ENCODE measurements at regions not wholly inside any gene's neighbourhood (a gene's known extent, or its start where the extent isn't known, plus 50 kb on each side); places are given as distances from the start of the nearest gene placed in this dataset.

- no peaks in the 10 kb centered on the region for H3K36me3 ChIP-seq (ENCODE audit: control insufficient read depth, insufficient read depth, low read length)
- no peaks in the 10 kb centered on the region for H3K4me1 ChIP-seq (ENCODE audit: control insufficient read depth, insufficient read depth, low read length)
- WGBS (ENCODE audit: insufficient coverage) = 92% methylated on average over 1 of the region's 3 CpGs
- no peak overlapping the region for H3K4me3 ChIP-seq (ENCODE audit: low read depth, low read length)
- DNase-seq (ENCODE audit: low read depth in 4 of 6, low spot score in 6 of 6) = no peak
- H3K27ac ChIP-seq (ENCODE audit: low read depth, low read length) = no peak overlapping the region
- no peaks in the 10 kb centered on the region for H3K27me3 ChIP-seq (ENCODE audit: control insufficient read depth, insufficient read depth, low read length)
- H3K9me3 ChIP-seq (ENCODE audit: control insufficient read depth, insufficient read depth, low read length) = no peaks in the 10 kb centered on the region
Observed at GRCh38 chr5:8924054-8924793, 621.7 kb downstream of the SEMA5A start.

DNA sequence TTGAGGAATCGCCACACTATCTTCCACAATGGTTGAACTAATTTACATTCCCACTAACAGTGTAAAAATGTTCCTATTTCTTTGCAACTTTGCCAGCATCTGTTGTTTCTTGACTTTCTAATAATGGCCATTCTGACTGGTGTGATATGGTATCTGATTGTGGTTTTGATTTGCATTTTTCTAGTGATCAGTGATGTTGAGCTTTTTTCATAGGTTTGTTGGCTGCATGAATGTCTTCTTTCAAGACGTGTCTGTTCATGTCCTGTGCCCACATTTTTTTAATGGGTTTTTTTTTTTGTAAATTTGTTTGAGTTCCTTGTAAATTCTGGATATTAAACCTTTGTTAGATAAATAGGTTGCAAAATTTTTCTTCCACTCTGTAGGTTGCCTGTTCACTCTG, 615.9 kb downstream of the SEMA5A start:
- no peaks in the 10 kb centered on the region for H3K27me3 ChIP-seq (ENCODE audit: control insufficient read depth, insufficient read depth, low read length)
- no peaks in the 10 kb centered on the region for H3K9me3 ChIP-seq (ENCODE audit: control insufficient read depth, insufficient read depth, low read length)
- no peak overlapping the region for H3K27ac ChIP-seq (ENCODE audit: low read depth, low read length)
- WGBS (ENCODE audit: insufficient coverage) = 80% methylated on average over 1 of the region's 2 CpGs
- H3K4me3 ChIP-seq (ENCODE audit: low read depth, low read length) = no peak overlapping the region
- no peaks in the 10 kb centered on the region for H3K4me1 ChIP-seq (ENCODE audit: control insufficient read depth, insufficient read depth, low read length)
- no peak for DNase-seq (ENCODE audit: low read depth in 4 of 6, low spot score in 6 of 6)
- no peaks in the 10 kb centered on the region for H3K36me3 ChIP-seq (ENCODE audit: control insufficient read depth, insufficient read depth, low read length)

- WGBS (ENCODE audit: insufficient coverage) = 70% methylated on average over 1 of the region's 1 CpG
- Histone ChIP-seq H3K27me3 (ENCODE audit: control insufficient read depth, insufficient read depth, low read length) (no peaks in the 10 kb centered on the region), H3K4me1 (ENCODE audit: control insufficient read depth, insufficient read depth, low read length) (no peaks in the 10 kb centered on the region), H3K36me3 (ENCODE audit: control insufficient read depth, insufficient read depth, low read length) (no peaks in the 10 kb centered on the region), H3K27ac (ENCODE audit: low read depth, low read length) (no peak overlapping the region), H3K9me3 (ENCODE audit: control insufficient read depth, insufficient read depth, low read length) (peaks cover 4% of the 10 kb centered on the region), H3K4me3 (ENCODE audit: low read depth, low read length) (no peak overlapping the region)
- no peak for DNase-seq (ENCODE audit: low read depth in 4 of 6, low spot score in 6 of 6)
Observed at GRCh38 chr5:8934455-8934854, 611.4 kb downstream of the SEMA5A start.

DNA sequence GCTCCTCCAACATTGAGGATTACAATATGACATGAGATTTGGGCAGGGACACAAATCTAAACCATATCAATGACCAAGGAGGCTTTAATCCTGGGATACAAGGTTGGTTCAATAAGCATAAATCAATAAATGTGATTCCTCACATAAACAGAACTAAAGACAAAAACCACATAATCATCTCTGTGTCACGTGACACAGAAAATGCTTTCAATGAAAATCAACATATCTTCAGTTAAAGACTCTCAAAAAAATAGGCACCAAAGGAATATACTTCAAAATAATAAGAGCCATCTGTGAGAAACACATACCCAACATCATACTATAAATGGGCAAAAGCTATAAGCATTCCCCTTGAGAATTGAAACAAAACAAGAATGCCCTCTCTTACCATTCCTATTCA, 604.9 kb downstream of the SEMA5A start:
- WGBS (ENCODE audit: insufficient coverage) = 83% methylated on average over 1 of the region's 1 CpG
- no peaks in the 10 kb centered on the region for H3K4me1 ChIP-seq (ENCODE audit: control insufficient read depth, insufficient read depth, low read length)
- H3K27ac ChIP-seq (ENCODE audit: low read depth, low read length) = no peak overlapping the region
- H3K4me3 ChIP-seq (ENCODE audit: low read depth, low read length) = no peak overlapping the region
- no peaks in the 10 kb centered on the region for H3K36me3 ChIP-seq (ENCODE audit: control insufficient read depth, insufficient read depth, low read length)
- no peaks in the 10 kb centered on the region for H3K27me3 ChIP-seq (ENCODE audit: control insufficient read depth, insufficient read depth, low read length)
- H3K9me3 ChIP-seq (ENCODE audit: control insufficient read depth, insufficient read depth, low read length) = peaks cover 4% of the 10 kb centered on the region
- DNase-seq (ENCODE audit: low read depth in 4 of 6, low spot score in 6 of 6) = no peak

DNA sequence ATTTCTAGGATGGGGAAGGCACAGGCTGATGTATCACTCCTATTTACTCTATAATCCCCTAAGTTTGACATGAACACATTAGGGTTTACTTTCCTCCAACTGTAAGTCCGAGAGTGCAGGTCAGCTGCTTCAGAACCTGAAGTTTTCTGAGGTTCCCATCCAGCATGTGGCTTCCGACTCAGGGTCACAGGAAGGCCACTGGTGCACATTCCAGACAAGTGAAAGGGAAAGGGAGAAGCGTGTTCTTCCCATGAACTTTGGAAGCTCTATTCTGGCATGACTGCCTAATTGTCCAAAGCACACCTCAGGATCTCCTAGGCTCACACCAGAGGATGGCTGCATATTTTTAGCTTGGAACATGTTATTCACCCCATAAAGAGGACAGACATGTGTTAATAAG, 602.6 kb downstream of the SEMA5A start:
- DNase-seq (ENCODE audit: low read depth in 4 of 6, low spot score in 6 of 6) = no peak
- WGBS (ENCODE audit: insufficient coverage) = 83% methylated on average over 1 of the region's 3 CpGs

GRCh38 chr5:8944005-8944404, 601.9 kb downstream of the SEMA5A start:
- WGBS (ENCODE audit: insufficient coverage) = no CpG with 5 or more reads among the region's 4 CpGs

More for the DNA sequence above, 602.6 kb downstream of the SEMA5A start:
- Histone ChIP-seq H3K36me3 (ENCODE audit: control insufficient read depth, insufficient read depth, low read length) (no peaks in the 10 kb centered on the region), H3K4me1 (ENCODE audit: control insufficient read depth, insufficient read depth, low read length) (no peaks in the 10 kb centered on the region), H3K27me3 (ENCODE audit: control insufficient read depth, insufficient read depth, low read length) (no peaks in the 10 kb centered on the region), H3K9me3 (ENCODE audit: control insufficient read depth, insufficient read depth, low read length) (no peaks in the 10 kb centered on the region), H3K27ac (ENCODE audit: low read depth, low read length) (no peak overlapping the region), H3K4me3 (ENCODE audit: low read depth, low read length) (no peak overlapping the region)

DNA sequence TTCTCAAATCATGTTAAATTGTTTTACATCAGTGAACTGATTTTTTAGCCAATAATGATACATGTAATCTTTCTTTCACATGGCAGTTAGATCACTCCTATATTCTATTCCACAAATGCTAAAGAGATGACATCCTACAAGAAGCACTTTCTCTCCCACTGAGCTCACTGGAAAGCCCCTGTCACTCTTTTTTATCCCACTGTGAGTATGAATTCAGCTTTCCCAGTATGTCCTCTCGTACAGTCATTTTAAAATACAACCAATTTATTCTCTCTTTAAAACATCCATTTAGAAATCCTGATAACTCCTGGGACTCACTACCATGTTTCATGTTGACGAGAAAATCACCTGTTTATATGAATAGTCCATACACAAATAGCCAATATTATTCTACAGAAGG, 599.9 kb downstream of the SEMA5A start:
- H3K27me3 ChIP-seq (ENCODE audit: control insufficient read depth, insufficient read depth, low read length) = no peaks in the 10 kb centered on the region
- DNase-seq (ENCODE audit: low read depth in 4 of 6, low spot score in 6 of 6) = peak in 1 of 6 donors; percentile 9
- no peak overlapping the region for H3K4me3 ChIP-seq (ENCODE audit: low read depth, low read length)
- no peaks in the 10 kb centered on the region for H3K9me3 ChIP-seq (ENCODE audit: control insufficient read depth, insufficient read depth, low read length)
- whole genome bisulfite sequencing (ENCODE audit: insufficient coverage) = no CpG with 5 or more reads among the region's 2 CpGs
- no peak overlapping the region for H3K27ac ChIP-seq (ENCODE audit: low read depth, low read length)
- H3K36me3 ChIP-seq (ENCODE audit: control insufficient read depth, insufficient read depth, low read length) = no peaks in the 10 kb centered on the region
- H3K4me1 ChIP-seq (ENCODE audit: control insufficient read depth, insufficient read depth, low read length) = no peaks in the 10 kb centered on the region

More at GRCh38 chr5:8944005-8944404, 601.9 kb downstream of the SEMA5A start:
- H3K4me1 ChIP-seq (ENCODE audit: control insufficient read depth, insufficient read depth, low read length) = no peaks in the 10 kb centered on the region
- no peak overlapping the region for H3K4me3 ChIP-seq (ENCODE audit: low read depth, low read length)
- DNase-seq (ENCODE audit: low read depth in 4 of 6, low spot score in 6 of 6) = no peak
- H3K27ac ChIP-seq (ENCODE audit: low read depth, low read length) = no peak overlapping the region
- H3K9me3 ChIP-seq (ENCODE audit: control insufficient read depth, insufficient read depth, low read length) = no peaks in the 10 kb centered on the region
- no peaks in the 10 kb centered on the region for H3K36me3 ChIP-seq (ENCODE audit: control insufficient read depth, insufficient read depth, low read length)
- H3K27me3 ChIP-seq (ENCODE audit: control insufficient read depth, insufficient read depth, low read length) = no peaks in the 10 kb centered on the region

DNA sequence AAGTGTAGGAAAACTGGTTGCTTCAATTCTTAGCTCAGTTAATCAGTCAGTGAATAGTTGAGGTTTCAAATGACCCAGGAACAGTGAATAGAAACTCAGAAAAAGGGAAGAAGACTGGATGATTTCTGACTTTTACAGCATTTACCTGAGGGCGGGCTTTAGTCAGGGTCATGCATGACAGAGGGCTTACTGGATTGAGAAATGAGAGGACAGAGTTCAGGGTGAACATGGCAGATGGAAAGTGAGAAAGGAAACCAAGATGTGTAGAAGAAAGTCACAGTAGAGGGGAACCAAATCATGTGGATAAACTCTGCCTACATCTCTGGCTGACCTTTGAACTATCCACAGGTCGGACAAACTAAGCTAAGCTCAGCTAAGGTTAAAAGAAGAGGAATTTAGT, 596.0 kb downstream of the SEMA5A start:
- H3K27me3 ChIP-seq (ENCODE audit: control insufficient read depth, insufficient read depth, low read length) = no peaks in the 10 kb centered on the region
- WGBS (ENCODE audit: insufficient coverage) = 100% methylated on average over 1 of the region's 2 CpGs

DNA sequence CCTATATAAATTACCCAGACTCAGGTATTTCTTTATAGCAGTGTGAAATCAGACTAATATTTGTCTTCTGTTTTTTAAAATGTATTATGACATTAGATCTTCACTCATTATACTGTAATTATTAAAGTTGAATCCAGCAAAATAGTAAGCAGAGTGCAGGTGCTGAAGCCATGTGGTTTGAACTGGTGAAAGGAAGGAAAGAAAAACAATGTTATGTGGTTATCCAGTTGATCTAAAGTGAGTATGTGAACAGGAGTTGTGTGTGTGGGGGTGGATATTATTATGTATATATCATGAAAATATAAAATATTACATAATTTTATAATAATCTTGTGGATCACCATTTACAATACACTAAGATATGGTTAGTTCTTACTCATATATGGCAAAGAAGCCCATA, 593.7 kb downstream of the SEMA5A start:
- DNase-seq (ENCODE audit: low read depth in 4 of 6, low spot score in 6 of 6) = no peak
- H3K27me3 ChIP-seq (ENCODE audit: control insufficient read depth, insufficient read depth, low read length) = no peaks in the 10 kb centered on the region
- no peak overlapping the region for H3K27ac ChIP-seq (ENCODE audit: low read depth, low read length)
- no peaks in the 10 kb centered on the region for H3K36me3 ChIP-seq (ENCODE audit: control insufficient read depth, insufficient read depth, low read length)
- H3K4me1 ChIP-seq (ENCODE audit: control insufficient read depth, insufficient read depth, low read length) = no peaks in the 10 kb centered on the region
- no peak overlapping the region for H3K4me3 ChIP-seq (ENCODE audit: low read depth, low read length)
- H3K9me3 ChIP-seq (ENCODE audit: control insufficient read depth, insufficient read depth, low read length) = peaks cover 2% of the 10 kb centered on the region

More for the DNA sequence above, 596.0 kb downstream of the SEMA5A start:
- no peak for DNase-seq (ENCODE audit: low read depth in 4 of 6, low spot score in 6 of 6)
- H3K27ac ChIP-seq (ENCODE audit: low read depth, low read length) = no peak overlapping the region
- H3K9me3 ChIP-seq (ENCODE audit: control insufficient read depth, insufficient read depth, low read length) = peaks cover 2% of the 10 kb centered on the region
- no peak overlapping the region for H3K4me3 ChIP-seq (ENCODE audit: low read depth, low read length)
- H3K36me3 ChIP-seq (ENCODE audit: control insufficient read depth, insufficient read depth, low read length) = no peaks in the 10 kb centered on the region
- no peaks in the 10 kb centered on the region for H3K4me1 ChIP-seq (ENCODE audit: control insufficient read depth, insufficient read depth, low read length)

- Histone ChIP-seq H3K4me1 (ENCODE audit: control insufficient read depth, insufficient read depth, low read length) (no peaks in the 10 kb centered on the region), H3K36me3 (ENCODE audit: control insufficient read depth, insufficient read depth, low read length) (no peaks in the 10 kb centered on the region), H3K27me3 (ENCODE audit: control insufficient read depth, insufficient read depth, low read length) (no peaks in the 10 kb centered on the region), H3K9me3 (ENCODE audit: control insufficient read depth, insufficient read depth, low read length) (peaks cover 2% of the 10 kb centered on the region), H3K4me3 (ENCODE audit: low read depth, low read length) (no peak overlapping the region), H3K27ac (ENCODE audit: low read depth, low read length) (no peak overlapping the region)
- DNase-seq (ENCODE audit: low read depth in 4 of 6, low spot score in 6 of 6) = no peak
- 20% methylated on average over 1 of the region's 1 CpG for WGBS (ENCODE audit: insufficient coverage)
Observed at GRCh38 chr5:8953016-8953415, 592.9 kb downstream of the SEMA5A start.

All from spinal cord (tissue), 9 donors.